ENCODE measurements at regions not wholly inside any gene's neighbourhood (a gene's known extent, or its start where the extent isn't known, plus 50 kb on each side); places are given as distances from the start of the nearest gene placed in this dataset.

GRCh38 chr1:56229186-56229585 is 350.2 kb downstream of the PLPP3 start:
- no peak for TF ChIP-seq ZNF280B (CRISPR knock-in tag; IDR thresholded peaks at IDR 0.05; ENCODE audit: borderline replicate concordance)
- TF ChIP-seq ZNF724P (CRISPR knock-in tag; IDR thresholded peaks at IDR 0.05; ENCODE audit: borderline replicate concordance), result no peak
- TF ChIP-seq MLX (CRISPR knock-in tag; IDR thresholded peaks at IDR 0.05), result no peak
- no peak for TF ChIP-seq PHF8 (CRISPR knock-in tag; IDR thresholded peaks at IDR 0.05)
- no peak for TF ChIP-seq MAFK (conservative IDR thresholded peaks at IDR 0.05 in 1 of 2, IDR thresholded peaks at IDR 0.05 in 1 of 2; ENCODE audit: low read length in 2 of 2)
- no peak for TF ChIP-seq ZBTB49 (CRISPR knock-in tag; IDR thresholded peaks at IDR 0.05; ENCODE audit: borderline replicate concordance)
- no peak for TF ChIP-seq BRD4 (CRISPR knock-in tag; IDR thresholded peaks at IDR 0.05)
